ENCODE measurements at regions not wholly inside any gene's neighbourhood (a gene's known extent, or its start where the extent isn't known, plus 50 kb on each side); places are given as distances from the start of the nearest gene placed in this dataset.

DNA sequence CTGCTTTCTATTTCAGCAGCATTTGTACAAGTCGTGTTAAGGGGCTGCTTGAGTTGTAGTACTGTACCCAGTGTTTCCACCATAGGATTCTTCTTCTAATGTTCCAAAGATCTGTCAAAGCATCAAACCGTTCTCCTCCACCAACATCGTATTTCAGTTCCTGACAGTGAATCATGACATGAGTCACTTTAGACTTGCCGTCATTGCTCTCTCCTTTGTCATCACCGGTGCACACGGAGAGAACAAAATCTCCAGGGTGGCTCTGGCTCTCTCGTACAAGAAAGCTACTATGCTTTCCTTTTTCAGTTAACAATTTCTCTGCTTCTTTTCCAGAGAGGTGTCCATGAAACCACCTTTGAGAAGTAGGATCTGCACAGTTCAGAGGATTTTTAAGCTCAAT, 270.9 kb upstream of the CCDC54 start (continued):
- TF ChIP-seq EZH2 (IDR thresholded peaks at IDR 0.05; ENCODE audit: low read depth, unreplicated experiment) (no peak), JUNB (IDR thresholded peaks at IDR 0.05; ENCODE audit: unreplicated experiment) (no peak), ZNF114 (CRISPR knock-in tag; IDR thresholded peaks at IDR 0.05) (no peak)

- Histone ChIP-seq H3K4me1 (ENCODE audit: insufficient read depth) (no peaks in the 10 kb centered on the region), H3K27me3 (ENCODE audit: insufficient read depth) (no peaks in the 10 kb centered on the region), H3K4me3 (no peak overlapping the region), H3K36me3 (ENCODE audit: insufficient read depth) (no peaks in the 10 kb centered on the region), H3K4me2 (no peak overlapping the region), H3K9me2 (ENCODE audit: insufficient read depth) (no peaks in the 10 kb centered on the region; the same call in 1 of the 2 replicates), H3K27ac (ENCODE audit: low read depth) (no peak overlapping the region), H3K79me2 (replicated peaks; ENCODE audit: insufficient read depth) (no peaks in the 10 kb centered on the region), H3F3A (replicated peaks; ENCODE audit: low read depth) (no peaks in the 10 kb centered on the region), H4K20me1 (replicated peaks; ENCODE audit: insufficient read depth) (no peaks in the 10 kb centered on the region), H2AFZ (no peak overlapping the region)
- Mint-ChIP-seq H3K27me3 (ENCODE audit: insufficient read depth, low read depth, poor library complexity) (no peaks in the 10 kb centered on the region), H3K4me1 (no peaks in the 10 kb centered on the region), H3K36me3 (ENCODE audit: low read depth) (peaks cover 22% of the 10 kb centered on the region), H3K4me3 (no peak overlapping the region), H3K27ac (no peak overlapping the region), H3K9me3 (peaks cover 21% of the 10 kb centered on the region)
- no peak for ATAC-seq
- TF ChIP-seq STAT1 (IDR thresholded peaks at IDR 0.05; ENCODE audit: unreplicated experiment) (no peak), CREB1 (CRISPR knock-in tag; IDR thresholded peaks at IDR 0.05; ENCODE audit: low read depth) (no peak), JUNB (IDR thresholded peaks at IDR 0.05; ENCODE audit: unreplicated experiment) (no peak), ETS1 (IDR thresholded peaks at IDR 0.05) (no peak), POLR2AphosphoS5 (IDR thresholded peaks at IDR 0.05; ENCODE audit: low read depth) (no peak), REST (IDR thresholded peaks at IDR 0.05; ENCODE audit: unreplicated experiment) (no peak), EZH2phosphoT487 (IDR thresholded peaks at IDR 0.05; ENCODE audit: unreplicated experiment) (no peak), ZNF331 (CRISPR knock-in tag; IDR thresholded peaks at IDR 0.05; ENCODE audit: low read depth) (no peak), ZNF114 (CRISPR knock-in tag; IDR thresholded peaks at IDR 0.05) (no peak), NANOG (IDR thresholded peaks at IDR 0.05; ENCODE audit: borderline replicate concordance) (no peak)
- TF ChIP-seq, protein P1, sequence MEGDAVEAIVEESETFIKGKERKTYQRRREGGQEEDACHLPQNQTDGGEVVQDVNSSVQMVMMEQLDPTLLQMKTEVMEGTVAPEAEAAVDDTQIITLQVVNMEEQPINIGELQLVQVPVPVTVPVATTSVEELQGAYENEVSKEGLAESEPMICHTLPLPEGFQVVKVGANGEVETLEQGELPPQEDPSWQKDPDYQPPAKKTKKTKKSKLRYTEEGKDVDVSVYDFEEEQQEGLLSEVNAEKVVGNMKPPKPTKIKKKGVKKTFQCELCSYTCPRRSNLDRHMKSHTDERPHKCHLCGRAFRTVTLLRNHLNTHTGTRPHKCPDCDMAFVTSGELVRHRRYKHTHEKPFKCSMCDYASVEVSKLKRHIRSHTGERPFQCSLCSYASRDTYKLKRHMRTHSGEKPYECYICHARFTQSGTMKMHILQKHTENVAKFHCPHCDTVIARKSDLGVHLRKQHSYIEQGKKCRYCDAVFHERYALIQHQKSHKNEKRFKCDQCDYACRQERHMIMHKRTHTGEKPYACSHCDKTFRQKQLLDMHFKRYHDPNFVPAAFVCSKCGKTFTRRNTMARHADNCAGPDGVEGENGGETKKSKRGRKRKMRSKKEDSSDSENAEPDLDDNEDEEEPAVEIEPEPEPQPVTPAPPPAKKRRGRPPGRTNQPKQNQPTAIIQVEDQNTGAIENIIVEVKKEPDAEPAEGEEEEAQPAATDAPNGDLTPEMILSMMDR (conservative IDR thresholded peaks at IDR 0.05; ENCODE audit: low read depth in 2 of 2) = no peak
- no peak for DNase-seq (ENCODE audit: low spot score)
Measured at GRCh38 chr3:107106907-107107306, 270.3 kb upstream of the CCDC54 start.

Measured in GM23338 (cell line).